HG02678 (cell line): ENCODE measurements at regions not wholly inside any gene's neighbourhood (a gene's known extent, or its start where the extent isn't known, plus 50 kb on each side); places are given as distances from the start of the nearest gene placed in this dataset.

Experiments used
- ATAC-seq: cut with Tn5 transposase; IDR thresholded peaks from one replicate; pipeline ENCODE4 v1.9.1; 2021; ENCODE audit warnings: mild to moderate bottlenecking, moderate library complexity; ENCODE audit not compliant: unreplicated experiment

- no peak for ATAC-seq
These were observed 184.1 kb upstream of the ARL4C start for GRCh38 chr2:234680688-234681619.

- ATAC-seq: no peak
These were observed 183.1 kb upstream of the ARL4C start for GRCh38 chr2:234679741-234680687.

- no peak for ATAC-seq
These were observed 182.4 kb upstream of the ARL4C start for GRCh38 chr2:234679301-234679740.

GRCh38 chr2:234678711-234679110 is 181.8 kb upstream of the ARL4C start:
- no peak for ATAC-seq

DNA sequence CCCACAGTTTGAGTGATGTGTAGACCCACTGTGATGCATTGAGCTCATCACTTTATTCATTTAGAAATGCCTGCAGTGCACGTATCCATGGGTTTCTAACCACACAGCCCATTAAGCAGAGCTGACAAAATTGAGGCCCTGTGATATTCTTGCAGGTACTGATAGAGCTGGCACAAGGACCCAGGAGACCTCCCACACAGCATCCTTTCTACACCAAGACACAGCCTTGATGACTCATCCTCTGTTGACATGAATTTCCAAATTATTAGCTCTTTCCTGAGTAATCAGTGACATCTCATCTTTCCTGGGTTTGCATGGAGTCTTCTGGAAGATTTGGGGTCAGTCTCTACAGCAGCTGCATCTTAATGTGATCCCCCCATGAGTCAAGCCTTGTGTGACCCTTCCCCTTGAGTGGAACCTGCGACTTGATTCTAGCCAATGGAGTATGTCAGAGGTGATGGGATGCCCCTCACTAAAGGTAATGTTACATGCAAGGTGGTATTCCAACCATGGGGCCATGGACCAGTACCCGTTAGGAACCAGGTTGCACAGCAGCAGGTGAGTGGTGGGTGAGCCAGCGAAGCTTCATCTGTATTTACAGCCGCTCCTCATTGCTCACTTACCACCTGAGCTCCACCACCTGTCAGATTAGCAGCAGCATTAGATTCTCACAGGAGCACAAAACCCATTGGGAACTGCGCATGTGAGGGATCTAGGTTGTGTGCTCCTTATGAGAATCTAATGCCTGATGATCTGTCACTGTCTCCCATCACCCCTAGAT is 181.1 kb upstream of the ARL4C start:
- no peak for ATAC-seq

DNA sequence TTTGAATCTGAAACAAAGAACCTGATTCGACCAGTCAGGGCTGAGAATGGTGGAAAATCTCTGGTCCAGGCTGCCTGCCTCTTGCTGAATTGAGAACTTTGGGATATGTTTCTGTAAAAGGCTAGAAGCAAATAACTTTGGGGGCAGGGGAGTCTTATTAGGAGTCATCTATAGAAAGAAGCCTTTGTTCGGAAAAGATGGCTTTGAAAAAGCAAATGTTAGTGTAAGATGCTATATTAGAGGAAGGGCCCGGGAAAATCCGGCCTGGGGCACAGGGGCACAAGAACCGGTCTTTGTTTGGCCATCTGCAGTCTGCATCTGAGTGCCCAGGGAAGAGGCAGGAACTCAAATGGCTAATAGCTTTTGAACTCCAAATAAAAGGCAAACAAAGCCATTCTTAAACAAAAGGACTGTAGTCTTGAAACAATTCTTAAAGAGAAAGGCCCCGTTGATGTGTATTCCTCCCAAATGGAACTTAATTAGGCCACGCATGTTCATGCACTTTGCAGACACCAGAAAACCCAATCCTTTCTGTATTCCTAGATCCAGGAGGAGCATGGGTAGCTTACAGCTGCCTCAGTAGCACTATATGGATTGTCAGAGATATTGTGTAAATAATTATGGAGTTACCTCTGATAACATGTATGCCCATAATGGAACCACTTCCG is 180.0 kb upstream of the ARL4C start:
- no peak for ATAC-seq

GRCh38 chr2:234676109-234676782 is 179.4 kb upstream of the ARL4C start:
- no peak for ATAC-seq

GRCh38 chr2:234674781-234675201 is 177.9 kb upstream of the ARL4C start:
- no peak for ATAC-seq

GRCh38 chr2:234673961-234674759 is 177.3 kb upstream of the ARL4C start:
- ATAC-seq: no peak

- ATAC-seq: no peak
These were observed 176.6 kb upstream of the ARL4C start for GRCh38 chr2:234673501-234673900.

DNA sequence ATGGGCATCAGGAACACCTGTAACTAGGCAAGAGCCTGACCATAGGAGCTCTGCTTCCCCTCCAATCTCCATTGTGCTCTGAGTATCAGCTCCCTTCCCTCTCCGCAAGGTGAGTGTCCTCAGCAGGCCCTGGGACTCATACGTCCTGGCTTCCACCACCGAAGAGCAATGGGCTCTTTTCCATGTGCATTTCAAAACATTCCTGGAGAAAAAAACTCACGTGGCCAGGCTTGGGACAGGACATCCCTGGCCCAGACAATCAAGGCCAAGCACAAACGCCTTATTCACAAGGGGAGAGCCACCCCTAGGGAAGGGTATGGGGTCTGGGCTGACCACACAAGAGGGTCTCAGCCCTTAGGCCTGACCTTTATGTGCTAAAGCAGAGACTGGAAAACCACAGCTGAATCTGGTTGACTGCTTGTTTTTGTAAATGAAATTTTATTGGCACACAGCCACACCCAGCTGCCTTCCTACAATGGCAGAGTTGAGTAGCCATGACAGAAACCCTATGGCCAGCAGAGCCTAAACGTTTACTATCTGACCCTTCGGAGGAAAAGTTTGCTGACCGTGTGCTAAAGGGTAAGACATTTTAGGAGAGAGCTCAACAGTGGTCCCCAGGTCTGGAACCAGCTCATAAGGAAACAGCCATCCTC is 175.7 kb upstream of the ARL4C start:
- no peak for ATAC-seq

DNA sequence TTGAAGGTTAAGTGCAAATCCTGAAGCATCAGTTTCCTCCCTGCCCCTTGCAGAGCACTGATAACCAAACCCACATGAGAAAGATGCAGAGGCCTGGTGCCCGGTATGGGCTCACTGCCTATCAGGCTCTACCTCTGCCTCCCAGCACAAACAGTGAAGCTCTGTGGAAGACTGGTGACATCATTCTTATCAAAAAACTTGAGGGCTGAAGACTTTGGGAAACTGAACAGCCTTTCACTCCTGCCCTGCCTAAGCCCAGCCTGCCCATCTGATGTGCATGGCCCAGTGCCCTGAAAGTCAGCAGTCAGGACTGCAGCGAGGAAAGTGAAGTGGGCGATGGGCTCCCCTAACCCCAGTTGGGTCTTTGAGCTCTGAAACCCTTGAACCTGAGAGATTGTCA is 174.8 kb upstream of the ARL4C start:
- no peak for ATAC-seq

GRCh38 chr2:234671231-234671630 is 174.3 kb upstream of the ARL4C start:
- ATAC-seq: no peak

- no peak for ATAC-seq
These were observed 173.9 kb upstream of the ARL4C start for GRCh38 chr2:234670806-234671205.

GRCh38 chr2:234670052-234670451 is 173.2 kb upstream of the ARL4C start:
- ATAC-seq: no peak

- no peak for ATAC-seq
These were observed 172.7 kb upstream of the ARL4C start for GRCh38 chr2:234669621-234670020.

GRCh38 chr2:234669001-234669400 is 172.1 kb upstream of the ARL4C start:
- no peak for ATAC-seq

DNA sequence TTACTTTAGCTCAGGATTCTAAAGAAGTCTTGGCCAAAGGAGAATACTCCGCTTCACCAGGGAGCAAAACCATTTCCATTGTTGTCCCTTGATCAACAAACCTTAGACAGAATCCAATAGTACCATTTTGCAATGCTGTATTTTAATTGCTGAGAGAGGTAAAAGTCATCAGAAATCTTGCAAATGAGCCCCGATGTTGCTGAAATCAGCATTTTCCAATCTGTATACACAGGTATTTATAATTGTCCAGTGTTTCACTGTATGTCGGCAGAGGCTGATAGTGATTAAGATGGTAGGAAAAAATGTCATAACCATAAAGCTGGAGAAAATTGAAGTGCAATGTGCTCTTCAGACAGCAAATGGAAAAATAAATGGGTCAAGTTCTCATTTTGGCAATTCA is 170.0 kb upstream of the ARL4C start:
- ATAC-seq: no peak
